ENCODE measurements at regions not wholly inside any gene's neighbourhood (a gene's known extent, or its start where the extent isn't known, plus 50 kb on each side); places are given as distances from the start of the nearest gene placed in this dataset.
"Not testable (repeated sequence)": the region's sequence is repeated elsewhere in the genome, so short reads cannot be mapped to it uniquely, and the experiment has no call there.

DNA sequence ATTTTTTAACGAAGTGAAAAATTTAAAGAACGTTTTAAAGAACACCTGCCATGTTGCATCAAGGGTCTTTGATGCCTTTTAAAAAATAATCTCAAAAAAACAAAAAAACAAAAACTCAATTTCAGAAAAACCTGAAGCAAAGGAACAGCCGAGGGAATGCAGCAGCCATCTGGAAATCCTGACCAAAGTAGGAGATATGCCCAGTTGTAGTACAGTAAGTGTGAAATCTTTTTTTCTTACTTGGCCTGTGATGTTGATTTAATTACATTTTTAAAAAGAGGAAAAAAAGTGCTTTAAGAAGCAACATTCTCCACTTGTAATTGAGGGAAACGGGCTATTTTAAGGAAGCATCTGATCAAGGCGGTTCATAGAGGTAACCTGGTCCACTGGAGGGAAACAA is 213.7 kb upstream of the GAP43 start:
- in situ Hi-C loops (cut with MboI; ENCODE audit: low pct_ligation_motif_present in 1 of 4, low pct_unique_long_range_greater_than_20kb in 1 of 4, low sequenced_read_pairs in 3 of 4) = no loop called here
- no peak for TF ChIP-seq EP300 (IDR thresholded peaks at IDR 0.05; ENCODE audit: low read depth)
- no peak for TF ChIP-seq POLR2AphosphoS5 (IDR thresholded peaks at IDR 0.05)
- TF ChIP-seq, protein P1, sequence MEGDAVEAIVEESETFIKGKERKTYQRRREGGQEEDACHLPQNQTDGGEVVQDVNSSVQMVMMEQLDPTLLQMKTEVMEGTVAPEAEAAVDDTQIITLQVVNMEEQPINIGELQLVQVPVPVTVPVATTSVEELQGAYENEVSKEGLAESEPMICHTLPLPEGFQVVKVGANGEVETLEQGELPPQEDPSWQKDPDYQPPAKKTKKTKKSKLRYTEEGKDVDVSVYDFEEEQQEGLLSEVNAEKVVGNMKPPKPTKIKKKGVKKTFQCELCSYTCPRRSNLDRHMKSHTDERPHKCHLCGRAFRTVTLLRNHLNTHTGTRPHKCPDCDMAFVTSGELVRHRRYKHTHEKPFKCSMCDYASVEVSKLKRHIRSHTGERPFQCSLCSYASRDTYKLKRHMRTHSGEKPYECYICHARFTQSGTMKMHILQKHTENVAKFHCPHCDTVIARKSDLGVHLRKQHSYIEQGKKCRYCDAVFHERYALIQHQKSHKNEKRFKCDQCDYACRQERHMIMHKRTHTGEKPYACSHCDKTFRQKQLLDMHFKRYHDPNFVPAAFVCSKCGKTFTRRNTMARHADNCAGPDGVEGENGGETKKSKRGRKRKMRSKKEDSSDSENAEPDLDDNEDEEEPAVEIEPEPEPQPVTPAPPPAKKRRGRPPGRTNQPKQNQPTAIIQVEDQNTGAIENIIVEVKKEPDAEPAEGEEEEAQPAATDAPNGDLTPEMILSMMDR (IDR thresholded peaks at IDR 0.05) = no peak
- no peak for TF ChIP-seq POLR2A (IDR thresholded peaks at IDR 0.05)
- Histone ChIP-seq H3K4me3 (no peak overlapping the region), H3K27ac (no peak overlapping the region), H3K4me1 (no peaks in the 10 kb centered on the region), H3K27me3 (no peaks in the 10 kb centered on the region), H3K36me3 (no peaks in the 10 kb centered on the region), H3K9me3 (no peaks in the 10 kb centered on the region)
- no peak for DNase-seq
- 75 to 83% methylated on average over 5 of the region's 5 CpGs for WGBS, 2 donors (ENCODE audit: low coverage in 1 of 2)
- intact Hi-C loops (cut with DNase I; ENCODE audit: low total_unique reads) = no loop called here

DNA sequence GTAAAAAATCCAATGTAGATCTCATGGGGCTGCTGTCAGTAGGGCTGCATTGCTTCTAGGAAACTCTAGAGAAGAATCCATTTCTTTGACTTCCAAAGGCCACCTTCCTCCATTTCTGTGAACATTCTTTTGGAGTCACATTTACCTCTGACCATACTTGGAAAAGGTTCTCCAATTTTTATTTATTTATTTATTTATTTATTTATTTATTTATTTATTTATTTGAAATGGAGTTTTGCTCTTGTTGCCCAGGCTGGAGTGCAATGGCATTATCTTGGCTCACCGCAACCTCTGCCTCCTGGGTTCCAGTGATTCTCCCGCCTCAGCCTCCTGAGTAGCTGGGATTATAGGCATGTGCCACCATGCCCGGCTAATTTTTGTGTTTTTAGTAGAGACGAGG is 208.7 kb upstream of the GAP43 start:
- H3K27me3 ChIP-seq; H3K27ac ChIP-seq; H3K4me3 ChIP-seq; intact Hi-C loops (cut with DNase I; ENCODE audit: low total_unique reads); in situ Hi-C loops (cut with MboI; ENCODE audit: low pct_ligation_motif_present in 1 of 4, low pct_unique_long_range_greater_than_20kb in 1 of 4, low sequenced_read_pairs in 3 of 4); H3K4me1 ChIP-seq; H3K36me3 ChIP-seq; DNase-seq; H3K9me3 ChIP-seq: not testable (repeated sequence)
- 96 to 100% methylated on average over 1 to 4 of the region's 4 CpGs for WGBS, 2 donors (ENCODE audit: low coverage in 1 of 2)

DNA sequence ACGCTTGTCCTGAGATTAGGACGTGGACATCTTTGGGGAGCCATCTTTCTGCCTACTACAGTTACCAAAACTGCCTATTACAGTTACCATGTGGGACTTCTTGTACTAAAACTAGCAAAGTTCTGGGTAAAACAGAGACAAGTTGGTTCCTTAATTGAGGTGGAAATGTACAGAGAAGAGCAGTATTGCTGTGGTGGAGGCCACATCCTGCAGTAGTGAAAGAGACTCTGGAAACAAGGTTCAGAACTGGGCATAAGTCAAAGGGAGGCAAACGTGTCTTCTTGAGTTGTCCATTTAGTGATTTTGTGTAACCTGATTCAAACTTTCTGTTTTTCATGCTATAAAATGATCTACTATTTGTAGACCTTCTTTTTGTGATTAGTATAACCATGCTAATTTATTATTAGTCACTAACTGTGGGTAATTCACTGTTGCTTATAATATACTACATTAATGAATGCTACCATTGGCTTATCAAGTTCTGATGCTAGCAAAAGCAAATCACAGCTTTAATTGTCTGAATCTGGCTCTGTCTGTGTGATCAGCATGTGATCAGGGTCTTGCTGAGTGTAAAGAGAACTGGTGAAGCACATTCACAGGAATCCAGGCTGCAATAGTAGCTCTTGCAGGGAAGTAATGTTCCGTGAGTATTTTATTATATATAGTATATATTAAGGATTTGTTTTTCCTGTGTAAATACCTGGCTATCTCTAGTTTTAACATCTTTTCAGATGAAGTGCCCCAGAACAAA is 207.9 kb upstream of the GAP43 start:
- intact Hi-C loops (cut with DNase I; ENCODE audit: low total_unique reads) = no loop called here
- no peak for TF ChIP-seq POLR2AphosphoS5 (IDR thresholded peaks at IDR 0.05)
- no peaks in the 10 kb centered on the region for H3K36me3 ChIP-seq
- no peaks in the 10 kb centered on the region for H3K4me1 ChIP-seq
- no peaks in the 10 kb centered on the region for H3K27me3 ChIP-seq
- in situ Hi-C loops (cut with MboI; ENCODE audit: low pct_ligation_motif_present in 1 of 4, low pct_unique_long_range_greater_than_20kb in 1 of 4, low sequenced_read_pairs in 3 of 4) = no loop called here
- no peaks in the 10 kb centered on the region for H3K9me3 ChIP-seq
- no peak for DNase-seq
- no peak overlapping the region for H3K27ac ChIP-seq
- no peak overlapping the region for H3K4me3 ChIP-seq
- WGBS, 2 donors (ENCODE audit: low coverage in 1 of 2) = 75 to 82% methylated on average over 4 of the region's 4 CpGs

DNA sequence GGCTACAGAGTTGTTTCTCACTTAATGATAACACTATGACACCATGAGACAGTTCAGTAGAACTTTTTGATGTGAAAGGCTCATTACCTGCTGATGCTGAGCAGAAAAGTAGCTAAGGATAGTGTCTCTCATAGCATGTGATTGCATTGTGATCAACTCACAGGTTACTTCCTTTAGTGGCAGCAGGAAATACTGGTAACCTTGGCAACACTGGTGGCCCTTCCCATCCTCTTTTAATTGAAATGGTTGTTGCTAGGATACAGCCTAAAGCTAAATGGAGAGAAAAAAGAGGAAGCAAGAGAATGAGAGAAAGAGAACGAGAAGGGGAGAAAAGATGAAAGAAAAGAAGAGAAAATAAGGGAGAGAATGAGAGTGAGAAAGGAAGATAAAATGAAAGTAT is 204.7 kb upstream of the GAP43 start:
- no peak for DNase-seq
- no peak for TF ChIP-seq POLR2A (IDR thresholded peaks at IDR 0.05)
- TF ChIP-seq, protein P1 (IDR thresholded peaks at IDR 0.05) = no peak
- TF ChIP-seq EP300 (IDR thresholded peaks at IDR 0.05; ENCODE audit: low read depth) = no peak
- no peak for TF ChIP-seq POLR2AphosphoS5 (IDR thresholded peaks at IDR 0.05)
- H3K27ac ChIP-seq = no peak overlapping the region
- H3K4me3 ChIP-seq = no peak overlapping the region
- WGBS, 2 donors (ENCODE audit: low coverage in 1 of 2) = 23 to 55% methylated on average over 1 of the region's 1 CpG
- no peaks in the 10 kb centered on the region for H3K36me3 ChIP-seq
- intact Hi-C loops (cut with DNase I; ENCODE audit: low total_unique reads) (no loop called here), in situ Hi-C loops (cut with MboI; ENCODE audit: low pct_ligation_motif_present in 1 of 4, low pct_unique_long_range_greater_than_20kb in 1 of 4, low sequenced_read_pairs in 3 of 4) (no loop called here)
- H3K9me3 ChIP-seq = no peaks in the 10 kb centered on the region
- no peaks in the 10 kb centered on the region for H3K27me3 ChIP-seq
- H3K4me1 ChIP-seq = no peaks in the 10 kb centered on the region

DNA sequence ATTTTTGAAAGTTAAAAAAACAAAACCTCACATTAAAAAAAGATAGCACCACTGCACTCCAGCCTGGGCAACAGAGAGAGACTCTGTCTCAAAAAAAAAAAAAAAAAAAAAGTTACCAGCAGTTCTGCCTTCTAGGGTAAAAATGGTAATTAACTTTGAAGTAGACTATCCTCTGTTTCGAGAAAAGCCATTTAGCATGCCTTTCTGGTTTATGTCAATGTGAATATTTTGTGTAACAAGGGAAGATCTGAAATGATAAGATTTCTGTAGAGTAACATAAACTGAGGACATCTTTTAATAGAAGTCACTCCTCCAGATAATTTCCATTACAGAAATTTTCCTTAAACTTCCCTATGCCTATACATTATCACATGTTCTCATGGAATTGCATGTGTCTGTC is 203.2 kb upstream of the GAP43 start:
- H3K9me3 ChIP-seq = no peaks in the 10 kb centered on the region
- no peaks in the 10 kb centered on the region for H3K36me3 ChIP-seq
- no peak for DNase-seq
- no peak for TF ChIP-seq POLR2AphosphoS5 (IDR thresholded peaks at IDR 0.05)
- TF ChIP-seq EP300 (IDR thresholded peaks at IDR 0.05; ENCODE audit: low read depth) = no peak
- TF ChIP-seq POLR2A (IDR thresholded peaks at IDR 0.05) = no peak
- TF ChIP-seq, protein P1 (IDR thresholded peaks at IDR 0.05) = no peak
- 55 to 83% methylated on average over 1 of the region's 1 CpG for WGBS, 2 donors (ENCODE audit: low coverage in 1 of 2)
- intact Hi-C loops (cut with DNase I; ENCODE audit: low total_unique reads) = no loop called here
- no peak overlapping the region for H3K4me3 ChIP-seq
- no peaks in the 10 kb centered on the region for H3K4me1 ChIP-seq
- no peak overlapping the region for H3K27ac ChIP-seq
- in situ Hi-C loops (cut with MboI; ENCODE audit: low pct_ligation_motif_present in 1 of 4, low pct_unique_long_range_greater_than_20kb in 1 of 4, low sequenced_read_pairs in 3 of 4) = no loop called here
- no peaks in the 10 kb centered on the region for H3K27me3 ChIP-seq
